K562 (cell line): ENCODE measurements at regions not wholly inside any gene's neighbourhood (a gene's known extent, or its start where the extent isn't known, plus 50 kb on each side); places are given as distances from the start of the nearest gene placed in this dataset.

Source experiments
- CTCFL ChIP-seq: IDR thresholded peaks from 2 replicates; pipeline ENCODE4 v1.6.1; 2011; ENCODE audit warnings: borderline replicate concordance, low read depth, mild to moderate bottlenecking, moderate library complexity, low read length; ENCODE audit not compliant: insufficient read depth, poor library complexity, severe bottlenecking
- POLR3A ChIP-seq: IDR thresholded peaks from 2 replicates; pipeline ENCODE4 v1.6.1; 2011; ENCODE audit warnings: borderline replicate concordance, mild to moderate bottlenecking, moderate library complexity; ENCODE audit not compliant: insufficient read length, insufficient read depth; ENCODE audit errors: extremely low read depth
- SIN3A ChIP-seq, 2 experiments: fragments of 150-350 bp in 1 of 2; IDR thresholded peaks; 2 replicates each; pipeline ENCODE4 v1.6.1; 2011 to 2016; ENCODE audit warnings: borderline replicate concordance in 2 of 2, low read depth in 2 of 2, low read length in 2 of 2, mild to moderate bottlenecking in 2 of 2, moderate library complexity in 2 of 2; ENCODE audit not compliant: control insufficient read depth in 1 of 2
- ZBTB49 ChIP-seq: sonication (generic); formaldehyde crosslinking; IDR thresholded peaks from 2 replicates; pipeline ENCODE4 v1.8.0; 2022; ENCODE audit warnings: missing genetic modification reagents, mild to moderate bottlenecking, borderline replicate concordance
- ZNF174 ChIP-seq: fragments of 250-450 bp; sonication (Bioruptor Pico); IDR thresholded peaks from 2 replicates; pipeline ENCODE4 v1.4.0; 2020; ENCODE audit warnings: mild to moderate bottlenecking
- TF ChIP-seq, protein P1 (sequence below): IDR thresholded peaks from 2 replicates; pipeline ENCODE4 v1.6.1; 2014; ENCODE audit warnings: antibody characterized with exemption

DNA sequence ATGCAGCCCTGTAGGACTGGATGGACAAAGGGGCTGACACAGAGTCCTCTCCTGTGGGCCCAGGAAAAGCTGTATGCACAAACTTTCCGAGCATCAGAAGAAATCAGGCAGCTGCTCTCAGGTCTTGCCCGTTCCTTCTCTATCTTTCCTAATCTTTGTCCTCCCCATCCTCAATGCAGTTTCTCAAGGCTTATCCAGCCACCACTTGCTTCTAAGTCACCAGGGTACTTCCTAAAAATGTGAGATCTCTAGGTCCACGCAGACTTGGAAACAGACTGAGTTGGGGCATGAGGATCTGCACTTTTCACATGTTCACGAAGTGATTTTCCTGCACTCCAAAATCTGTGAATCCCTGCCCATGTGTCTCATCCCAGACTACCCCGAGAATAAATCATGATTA is 394.5 kb upstream of the SLC35B3 start (continued):
- TF ChIP-seq CTCFL (no peak), ZBTB49 (no peak), POLR3A (no peak), ZNF174 (CRISPR knock-in tag) (no peak), SIN3A (IDR thresholded peaks at IDR 0.05; ENCODE audit: borderline replicate concordance in 2 of 2, control insufficient read depth in 1 of 2, low read depth in 2 of 2, low read length in 2 of 2) (no peak)
- TF ChIP-seq, protein P1, sequence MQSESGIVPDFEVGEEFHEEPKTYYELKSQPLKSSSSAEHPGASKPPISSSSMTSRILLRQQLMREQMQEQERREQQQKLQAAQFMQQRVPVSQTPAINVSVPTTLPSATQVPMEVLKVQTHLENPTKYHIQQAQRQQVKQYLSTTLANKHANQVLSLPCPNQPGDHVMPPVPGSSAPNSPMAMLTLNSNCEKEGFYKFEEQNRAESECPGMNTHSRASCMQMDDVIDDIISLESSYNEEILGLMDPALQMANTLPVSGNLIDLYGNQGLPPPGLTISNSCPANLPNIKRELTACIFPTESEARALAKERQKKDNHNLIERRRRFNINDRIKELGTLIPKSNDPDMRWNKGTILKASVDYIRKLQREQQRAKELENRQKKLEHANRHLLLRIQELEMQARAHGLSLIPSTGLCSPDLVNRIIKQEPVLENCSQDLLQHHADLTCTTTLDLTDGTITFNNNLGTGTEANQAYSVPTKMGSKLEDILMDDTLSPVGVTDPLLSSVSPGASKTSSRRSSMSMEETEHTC, result no peak
